CD14-positive monocyte (primary cell): ENCODE measurements at regions not wholly inside any gene's neighbourhood (a gene's known extent, or its start where the extent isn't known, plus 50 kb on each side); places are given as distances from the start of the nearest gene placed in this dataset.

ENCODE experiments used
- DNase-seq, 3 donors: peaks; one replicate each; pipeline ENCODE4 v3.0.0-alpha.2; 2011 to 2022
- H2AFZ ChIP-seq: 2 replicates; pipeline ENCODE4 v1.6.0; 2012; ENCODE audit warnings: mild to moderate bottlenecking, low read depth, low read length, inconsistent platforms; ENCODE audit not compliant: insufficient read depth, poor library complexity, severe bottlenecking
- H3K27ac ChIP-seq, 2 donors: 1 replicate in 1 of 2; 2 replicates in 1 of 2; pipeline ENCODE4 v1.5.1; 2012 to 2013; ENCODE audit warnings: low read length in 2 of 2, control low read depth in 1 of 2, inconsistent platforms in 1 of 2, low read depth in 1 of 2, mild to moderate bottlenecking in 1 of 2
- H3K27me3 ChIP-seq, 2 donors: one replicate each; pipeline versions ENCODE4 v1.6.0 to v1.6.1; 2011 to 2013; ENCODE audit warnings: low read length in 2 of 2; ENCODE audit not compliant: control insufficient read depth in 2 of 2, insufficient read depth in 2 of 2
- H3K36me3 ChIP-seq, 2 donors: replicated peaks in 1 of 2; 1 replicate in 1 of 2; 2 replicates in 1 of 2; pipeline versions ENCODE4 v1.5.1 to v1.6.1; 2012 to 2013; ENCODE audit warnings: low read length in 2 of 2, control low read depth in 1 of 2, inconsistent platforms in 1 of 2, mild to moderate bottlenecking in 1 of 2; ENCODE audit not compliant: insufficient read depth in 2 of 2, control insufficient read depth in 1 of 2
- H3K4me1 ChIP-seq, 2 donors: 1 replicate in 1 of 2; 2 replicates in 1 of 2; pipeline versions ENCODE4 v1.5.1 to v1.6.1; 2012 to 2013; ENCODE audit warnings: low read length in 2 of 2, control low read depth in 1 of 2, inconsistent platforms in 1 of 2, mild to moderate bottlenecking in 1 of 2, moderate library complexity in 1 of 2; ENCODE audit not compliant: insufficient read depth in 2 of 2, control insufficient read depth in 1 of 2
- H3K4me2 ChIP-seq: replicated peaks from 2 replicates; pipeline ENCODE3; 2012; ENCODE audit warnings: low read length, moderate library complexity, mild to moderate bottlenecking; ENCODE audit not compliant: poor library complexity, severe bottlenecking; ENCODE audit errors: extremely low read depth
- H3K4me3 ChIP-seq, 3 experiments: fragments of 200-600 bp in 1 of 3; sonication (generic) in 1 of 3; replicated peaks in 1 of 3; 1 replicate in 2 of 3; 2 replicates in 1 of 3; pipeline ENCODE4 v1.5.1; 2011 to 2013; ENCODE audit warnings: low read length in 3 of 3, mild to moderate bottlenecking in 3 of 3, control low read depth in 2 of 3, low read depth in 2 of 3, inconsistent platforms in 1 of 3, moderate library complexity in 1 of 3
- H3K79me2 ChIP-seq: 2 replicates; pipeline ENCODE4 v1.6.0; 2012; ENCODE audit warnings: mild to moderate bottlenecking, control low read depth, inconsistent platforms, low read length, moderate library complexity; ENCODE audit not compliant: insufficient read depth
- H3K9ac ChIP-seq: 2 replicates; pipeline ENCODE4 v1.6.0; 2017; ENCODE audit warnings: low read length, mild to moderate bottlenecking; ENCODE audit not compliant: insufficient read depth, poor library complexity, severe bottlenecking
- H3K9me3 ChIP-seq, 2 donors: replicated peaks in 1 of 2; 1 replicate in 1 of 2; 2 replicates in 1 of 2; pipeline versions ENCODE4 v1.5.1 to v1.6.1; 2012 to 2013; ENCODE audit warnings: low read length in 2 of 2, control low read depth in 1 of 2; ENCODE audit not compliant: control insufficient read depth in 1 of 2, insufficient read depth in 1 of 2
- H4K20me1 ChIP-seq: 2 replicates; pipeline ENCODE4 v1.6.0; 2012; ENCODE audit warnings: mild to moderate bottlenecking, low read length, control low read depth, moderate library complexity; ENCODE audit not compliant: insufficient read depth
- H3K27ac Mint-ChIP-seq, 7 donors: one replicate each; pipeline ENCODE4 v1.8.0; 2020; ENCODE audit warnings: mild to moderate bottlenecking in 7 of 7, mixed read lengths in 7 of 7, moderate library complexity in 6 of 7, inconsistent platforms in 2 of 7
- H3K27me3 Mint-ChIP-seq, 3 donors: one replicate each; pipeline ENCODE4 v1.8.0; 2021 to 2022; ENCODE audit warnings: low read depth in 3 of 3, mild to moderate bottlenecking in 3 of 3, mixed read lengths in 3 of 3, moderate library complexity in 3 of 3, inconsistent platforms in 1 of 3
- H3K36me3 Mint-ChIP-seq, 2 donors: one replicate each; pipeline ENCODE4 v1.8.0; 2020; ENCODE audit warnings: mixed read lengths in 2 of 2, inconsistent platforms in 1 of 2, mild to moderate bottlenecking in 1 of 2
- H3K4me1 Mint-ChIP-seq: one replicate; pipeline ENCODE4 v1.8.0; 2020; ENCODE audit warnings: mild to moderate bottlenecking, mixed read lengths
- H3K4me3 Mint-ChIP-seq, 2 donors: one replicate each; pipeline ENCODE4 v1.8.0; 2020; ENCODE audit warnings: mild to moderate bottlenecking in 2 of 2, mixed read lengths in 2 of 2, moderate library complexity in 1 of 2
- H3K9me3 Mint-ChIP-seq, 7 donors: one replicate each; pipeline ENCODE4 v1.8.0; 2020 to 2022; ENCODE audit warnings: mixed read lengths in 7 of 7, mild to moderate bottlenecking in 6 of 7, moderate library complexity in 6 of 7, inconsistent platforms in 2 of 7
- CTCF ChIP-seq: fragments of 200-600 bp; IDR thresholded peaks from one replicate; pipeline ENCODE4 v1.8.0; 2022; ENCODE audit warnings: antibody characterized with exemption, mild to moderate bottlenecking
- WGBS: methylation state at CpG from one replicate; pipeline ENCODE4 v1.1.5; 2013; ENCODE audit warnings: missing lambda C conversion rate; ENCODE audit not compliant: insufficient coverage; 5-methylcytosine and 5-hydroxymethylcytosine counted together
- intact Hi-C, 2 donors: fragments of 100-400 bp; cut with micrococcal nuclease; formaldehyde crosslinking; loops; one replicate each; pipeline versions ENCODE4 v1.15.0 to v1.15.1; 2023

- intact Hi-C loops, result no loop called here
- Mint-ChIP-seq H3K4me1 (peaks cover 15% of the 10 kb centered on the region), H3K27ac (no peak overlapping the region), H3K9me3 (peaks cover 0 to 3% (median 0%) of the 10 kb centered on the region in 7 donors), H3K4me3 (no peak overlapping the region), H3K27me3 (peaks cover 0 to 1% (median 0%) of the 10 kb centered on the region in 3 donors), H3K36me3 (no peaks in the 10 kb centered on the region)
- H3K27me3 ChIP-seq, result no peaks in the 10 kb centered on the region
- H3K79me2 ChIP-seq, result no peaks in the 10 kb centered on the region
- no peak for DNase-seq
- no peak overlapping the region for H3K4me3 ChIP-seq
- no peaks in the 10 kb centered on the region for H3K9me3 ChIP-seq
- H2AFZ ChIP-seq, result no peak overlapping the region
- peaks cover 12 to 18% of the 10 kb centered on the region in 2 donors for H3K4me1 ChIP-seq
- H3K4me2 ChIP-seq, result no peak overlapping the region
- TF ChIP-seq CTCF, result no peak
- H4K20me1 ChIP-seq, result no peaks in the 10 kb centered on the region
- H3K36me3 ChIP-seq, result no peaks in the 10 kb centered on the region
- no CpG with 5 or more reads among the region's 3 CpGs for WGBS
- no peak overlapping the region for H3K27ac ChIP-seq
- no peak overlapping the region for H3K9ac ChIP-seq
Observed at GRCh38 chr6:113733381-113733780, 123.8 kb upstream of the MARCKS start.

- intact Hi-C loops, result no loop called here
- H3K9ac ChIP-seq, result no peak overlapping the region
- H2AFZ ChIP-seq, result no peak overlapping the region
- H3K9me3 ChIP-seq, result no peaks in the 10 kb centered on the region
- Mint-ChIP-seq H3K27me3 (peaks cover 0 to 1% (median 0%) of the 10 kb centered on the region in 3 donors), H3K4me1 (peaks cover 15% of the 10 kb centered on the region), H3K9me3 (peaks cover 0 to 2% (median 0%) of the 10 kb centered on the region in 7 donors), H3K4me3 (peak overlapping the region in 1 of 2 donors; percentile 69), H3K27ac (peak overlapping the region; percentile 37 to 91 (median 71)), H3K36me3 (no peaks in the 10 kb centered on the region)
- no peak overlapping the region for H3K4me3 ChIP-seq
- H3K79me2 ChIP-seq, result no peaks in the 10 kb centered on the region
- no peaks in the 10 kb centered on the region for H3K27me3 ChIP-seq
- no peak for TF ChIP-seq CTCF
- peak; percentile 48 to 70 (median 59) for DNase-seq
- WGBS, result no CpG with 5 or more reads among the region's 3 CpGs
- no peaks in the 10 kb centered on the region for H4K20me1 ChIP-seq
- H3K4me2 ChIP-seq, result peak overlapping the region; percentile 31
- H3K27ac ChIP-seq, result peak overlapping the region in 1 of 2 donors; percentile 55
- peaks cover 12 to 18% of the 10 kb centered on the region in 2 donors for H3K4me1 ChIP-seq
- no peaks in the 10 kb centered on the region for H3K36me3 ChIP-seq
Observed at GRCh38 chr6:113734982-113735381, 122.2 kb upstream of the MARCKS start.
